ENCODE measurements at regions not wholly inside any gene's neighbourhood (a gene's known extent, or its start where the extent isn't known, plus 50 kb on each side); places are given as distances from the start of the nearest gene placed in this dataset.
"Not testable (repeated sequence)": the region's sequence is repeated elsewhere in the genome, so short reads cannot be mapped to it uniquely, and the experiment has no call there.

DNA sequence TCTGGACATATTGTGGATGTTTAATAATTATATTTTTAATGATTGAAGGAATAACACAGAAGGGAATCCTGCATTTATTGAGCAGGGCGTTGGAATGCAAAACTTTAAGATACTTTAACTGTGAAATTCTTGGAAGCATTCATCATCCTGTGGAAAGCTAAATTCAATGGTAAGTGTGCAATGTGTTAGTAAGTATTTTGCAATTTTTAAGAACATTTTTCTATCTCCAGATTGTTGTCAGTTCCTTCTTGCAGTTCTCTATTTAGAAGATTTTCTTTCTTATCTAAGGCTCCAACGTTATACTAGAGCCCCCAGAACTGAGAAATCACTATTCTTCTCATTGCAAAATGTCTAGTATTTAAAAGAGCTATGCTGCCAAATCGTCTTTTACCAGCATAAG, 132.2 kb upstream of the TSC22D2 start:
- no peak overlapping the region for H3K27ac ChIP-seq (ENCODE audit: low read length)
- H3K4me3 ChIP-seq (ENCODE audit: low read length): no peak overlapping the region
- peaks cover 4% of the 10 kb centered on the region; the same call in 1 of the 2 replicates for H3K4me1 ChIP-seq (ENCODE audit: insufficient read depth, low read length)
- H3K27me3 ChIP-seq (ENCODE audit: insufficient read depth, low read length): no peaks in the 10 kb centered on the region
- H3K9ac ChIP-seq (ENCODE audit: low read depth, low read length): no peak overlapping the region
- H3K9me3 ChIP-seq (ENCODE audit: insufficient read depth, low read depth, low read length): no peaks in the 10 kb centered on the region
- no peaks in the 10 kb centered on the region for H3K36me3 ChIP-seq (ENCODE audit: insufficient read depth, low read depth, low read length)

DNA sequence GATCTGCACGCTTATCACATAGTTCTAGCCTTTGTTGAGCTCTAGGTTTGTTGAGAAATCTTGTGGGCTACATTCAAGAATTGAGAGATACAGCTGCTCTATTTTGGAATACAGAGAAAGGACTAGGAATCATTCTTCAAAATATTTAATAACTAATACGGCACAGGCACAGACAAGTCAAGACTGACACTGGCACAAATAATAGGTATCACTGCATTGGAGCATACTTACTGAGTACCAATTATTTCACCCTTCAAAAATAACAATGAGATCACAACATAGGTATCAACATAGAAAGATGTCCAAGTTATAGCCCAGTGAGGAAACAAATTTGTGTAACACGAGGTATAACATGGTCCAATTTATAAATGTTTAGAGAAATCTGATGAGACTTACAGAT, 133.7 kb upstream of the TSC22D2 start:
- no peaks in the 10 kb centered on the region for H3K27me3 ChIP-seq (ENCODE audit: insufficient read depth, low read length)
- no peaks in the 10 kb centered on the region for H3K36me3 ChIP-seq (ENCODE audit: insufficient read depth, low read depth, low read length)
- H3K4me1 ChIP-seq (ENCODE audit: insufficient read depth, low read length): peaks cover 4% of the 10 kb centered on the region; the same call in 1 of the 2 replicates
- no peaks in the 10 kb centered on the region for H3K9me3 ChIP-seq (ENCODE audit: insufficient read depth, low read depth, low read length)
- H3K9ac ChIP-seq (ENCODE audit: low read depth, low read length): no peak overlapping the region
- no peak overlapping the region for H3K4me3 ChIP-seq (ENCODE audit: low read length)
- H3K27ac ChIP-seq (ENCODE audit: low read length): no peak overlapping the region

DNA sequence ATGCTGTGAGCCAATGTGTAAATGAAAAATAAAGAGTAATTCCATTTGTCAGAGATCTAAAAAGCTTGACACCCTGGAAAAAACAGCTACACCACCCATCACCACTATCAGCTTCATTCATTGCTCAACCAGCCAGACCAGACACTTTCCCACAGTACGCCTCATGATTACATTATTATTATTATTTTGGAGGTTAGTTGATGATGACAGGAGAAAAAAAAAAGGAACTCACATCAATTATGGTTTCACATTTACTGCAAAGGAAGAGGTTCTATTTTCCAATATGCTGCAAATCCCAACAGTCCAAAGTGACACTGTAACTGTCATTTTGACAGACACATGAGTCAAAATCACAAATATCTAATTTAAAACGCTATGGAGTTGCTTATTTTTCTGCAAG, 134.7 kb upstream of the TSC22D2 start:
- H3K27ac ChIP-seq (ENCODE audit: low read length): no peak overlapping the region

GRCh38 chr3:150271591-150271960, 136.5 kb upstream of the TSC22D2 start:
- Histone ChIP-seq H3K4me3 (ENCODE audit: low read length) (no peak overlapping the region), H3K27me3 (ENCODE audit: insufficient read depth, low read length) (no peaks in the 10 kb centered on the region), H3K9ac (ENCODE audit: low read depth, low read length) (no peak overlapping the region), H3K9me3 (ENCODE audit: insufficient read depth, low read depth, low read length) (no peaks in the 10 kb centered on the region), H3K27ac (ENCODE audit: low read length) (no peak overlapping the region), H3K36me3 (ENCODE audit: insufficient read depth, low read depth, low read length) (no peaks in the 10 kb centered on the region), H3K4me1 (ENCODE audit: insufficient read depth, low read length) (no peaks in the 10 kb centered on the region)

More for the DNA sequence above, 134.7 kb upstream of the TSC22D2 start:
- no peak overlapping the region for H3K9ac ChIP-seq (ENCODE audit: low read depth, low read length)
- peaks cover 4% of the 10 kb centered on the region; the same call in 1 of the 2 replicates for H3K4me1 ChIP-seq (ENCODE audit: insufficient read depth, low read length)
- H3K27me3 ChIP-seq (ENCODE audit: insufficient read depth, low read length): no peaks in the 10 kb centered on the region
- H3K36me3 ChIP-seq (ENCODE audit: insufficient read depth, low read depth, low read length): no peaks in the 10 kb centered on the region
- H3K9me3 ChIP-seq (ENCODE audit: insufficient read depth, low read depth, low read length): no peaks in the 10 kb centered on the region
- no peak overlapping the region for H3K4me3 ChIP-seq (ENCODE audit: low read length)

GRCh38 chr3:150270883-150271590, 137.1 kb upstream of the TSC22D2 start:
- Histone ChIP-seq H3K27ac (ENCODE audit: low read length) (no peak overlapping the region), H3K9me3 (ENCODE audit: insufficient read depth, low read depth, low read length) (no peaks in the 10 kb centered on the region), H3K9ac (ENCODE audit: low read depth, low read length) (no peak overlapping the region)

GRCh38 chr3:150270444-150270843, 137.7 kb upstream of the TSC22D2 start:
- H3K9me3 ChIP-seq (ENCODE audit: insufficient read depth, low read depth, low read length); H3K27ac ChIP-seq (ENCODE audit: low read length); H3K27me3 ChIP-seq (ENCODE audit: insufficient read depth, low read length); H3K4me3 ChIP-seq (ENCODE audit: low read length); H3K36me3 ChIP-seq (ENCODE audit: insufficient read depth, low read depth, low read length); H3K4me1 ChIP-seq (ENCODE audit: insufficient read depth, low read length); H3K9ac ChIP-seq (ENCODE audit: low read depth, low read length): not testable (repeated sequence)

More at GRCh38 chr3:150270883-150271590, 137.1 kb upstream of the TSC22D2 start:
- Histone ChIP-seq H3K36me3 (ENCODE audit: insufficient read depth, low read depth, low read length) (no peaks in the 10 kb centered on the region), H3K4me3 (ENCODE audit: low read length) (no peak overlapping the region), H3K27me3 (ENCODE audit: insufficient read depth, low read length) (no peaks in the 10 kb centered on the region), H3K4me1 (ENCODE audit: insufficient read depth, low read length) (no peaks in the 10 kb centered on the region)

GRCh38 chr3:150269526-150269925, 138.6 kb upstream of the TSC22D2 start:
- no peaks in the 10 kb centered on the region for H3K36me3 ChIP-seq (ENCODE audit: insufficient read depth, low read depth, low read length)
- H3K4me1 ChIP-seq (ENCODE audit: insufficient read depth, low read length): no peaks in the 10 kb centered on the region
- H3K27me3 ChIP-seq (ENCODE audit: insufficient read depth, low read length): no peaks in the 10 kb centered on the region
- no peaks in the 10 kb centered on the region for H3K9me3 ChIP-seq (ENCODE audit: insufficient read depth, low read depth, low read length)
- no peak overlapping the region for H3K27ac ChIP-seq (ENCODE audit: low read length)
- H3K4me3 ChIP-seq (ENCODE audit: low read length): no peak overlapping the region
- H3K9ac ChIP-seq (ENCODE audit: low read depth, low read length): no peak overlapping the region

DNA sequence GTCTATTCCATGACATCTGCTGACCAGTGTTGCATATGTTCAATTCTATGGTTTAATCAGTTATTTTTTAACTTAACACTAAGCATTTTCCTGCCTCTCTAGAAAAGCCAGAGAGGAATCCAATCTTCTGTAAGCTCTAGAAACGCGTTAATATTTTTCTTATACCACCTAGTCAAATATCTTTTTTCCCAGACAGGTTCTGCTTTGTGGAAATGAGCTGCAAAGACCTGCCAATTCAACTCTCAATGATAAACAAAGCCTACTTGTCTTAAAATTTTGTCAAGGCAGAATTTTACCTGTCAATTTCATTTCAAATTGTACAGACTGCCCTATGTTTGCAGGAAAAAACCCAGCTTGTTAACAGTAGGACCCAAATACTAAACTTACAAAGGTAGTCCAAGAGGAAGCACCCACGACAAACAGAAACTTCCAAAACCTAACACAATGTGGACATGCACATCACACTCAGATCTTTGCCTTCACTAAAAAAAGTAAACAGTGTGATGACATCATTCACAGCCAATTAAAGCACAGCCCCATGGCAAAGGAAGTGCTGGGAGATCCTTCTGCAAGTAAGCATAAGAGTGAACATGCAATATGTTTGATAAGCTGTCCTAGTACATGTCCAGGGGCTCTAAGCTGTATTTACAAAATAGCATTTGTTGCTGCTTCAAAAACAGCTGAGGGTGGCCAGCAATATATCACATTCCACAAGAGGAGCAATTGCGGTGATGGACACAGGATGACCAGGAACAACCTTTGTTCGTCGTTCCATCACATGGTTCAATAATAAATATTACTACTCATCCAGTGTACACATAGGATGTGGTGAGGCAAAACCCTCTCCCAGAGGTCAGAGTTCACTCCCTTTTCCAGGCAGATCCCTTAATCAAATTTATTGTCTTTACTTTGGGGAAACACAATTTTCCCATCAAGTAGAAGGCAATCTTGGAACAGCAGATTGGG, 139.4 kb upstream of the TSC22D2 start:
- no peak overlapping the region for H3K9ac ChIP-seq (ENCODE audit: low read depth, low read length)
- H3K4me3 ChIP-seq (ENCODE audit: low read length): no peak overlapping the region
- H3K27ac ChIP-seq (ENCODE audit: low read length): no peak overlapping the region

GRCh38 chr3:150267288-150267687, 140.8 kb upstream of the TSC22D2 start:
- no peaks in the 10 kb centered on the region for H3K4me1 ChIP-seq (ENCODE audit: insufficient read depth, low read length)
- H3K36me3 ChIP-seq (ENCODE audit: insufficient read depth, low read depth, low read length): no peaks in the 10 kb centered on the region
- no peak overlapping the region for H3K9ac ChIP-seq (ENCODE audit: low read depth, low read length)
- no peak overlapping the region for H3K4me3 ChIP-seq (ENCODE audit: low read length)
- H3K9me3 ChIP-seq (ENCODE audit: insufficient read depth, low read depth, low read length): no peaks in the 10 kb centered on the region
- no peaks in the 10 kb centered on the region for H3K27me3 ChIP-seq (ENCODE audit: insufficient read depth, low read length)
- no peak overlapping the region for H3K27ac ChIP-seq (ENCODE audit: low read length)

More for the DNA sequence above, 139.4 kb upstream of the TSC22D2 start:
- Histone ChIP-seq H3K9me3 (ENCODE audit: insufficient read depth, low read depth, low read length) (no peaks in the 10 kb centered on the region), H3K36me3 (ENCODE audit: insufficient read depth, low read depth, low read length) (no peaks in the 10 kb centered on the region), H3K4me1 (ENCODE audit: insufficient read depth, low read length) (no peaks in the 10 kb centered on the region), H3K27me3 (ENCODE audit: insufficient read depth, low read length) (no peaks in the 10 kb centered on the region)

GRCh38 chr3:150265305-150265704, 142.8 kb upstream of the TSC22D2 start:
- no peak overlapping the region for H3K9ac ChIP-seq (ENCODE audit: low read depth, low read length)
- H3K27ac ChIP-seq (ENCODE audit: low read length): no peak overlapping the region
- H3K27me3 ChIP-seq (ENCODE audit: insufficient read depth, low read length): no peaks in the 10 kb centered on the region
- no peaks in the 10 kb centered on the region for H3K36me3 ChIP-seq (ENCODE audit: insufficient read depth, low read depth, low read length)
- H3K4me1 ChIP-seq (ENCODE audit: insufficient read depth, low read length): no peaks in the 10 kb centered on the region
- no peaks in the 10 kb centered on the region for H3K9me3 ChIP-seq (ENCODE audit: insufficient read depth, low read depth, low read length)
- no peak overlapping the region for H3K4me3 ChIP-seq (ENCODE audit: low read length)

DNA sequence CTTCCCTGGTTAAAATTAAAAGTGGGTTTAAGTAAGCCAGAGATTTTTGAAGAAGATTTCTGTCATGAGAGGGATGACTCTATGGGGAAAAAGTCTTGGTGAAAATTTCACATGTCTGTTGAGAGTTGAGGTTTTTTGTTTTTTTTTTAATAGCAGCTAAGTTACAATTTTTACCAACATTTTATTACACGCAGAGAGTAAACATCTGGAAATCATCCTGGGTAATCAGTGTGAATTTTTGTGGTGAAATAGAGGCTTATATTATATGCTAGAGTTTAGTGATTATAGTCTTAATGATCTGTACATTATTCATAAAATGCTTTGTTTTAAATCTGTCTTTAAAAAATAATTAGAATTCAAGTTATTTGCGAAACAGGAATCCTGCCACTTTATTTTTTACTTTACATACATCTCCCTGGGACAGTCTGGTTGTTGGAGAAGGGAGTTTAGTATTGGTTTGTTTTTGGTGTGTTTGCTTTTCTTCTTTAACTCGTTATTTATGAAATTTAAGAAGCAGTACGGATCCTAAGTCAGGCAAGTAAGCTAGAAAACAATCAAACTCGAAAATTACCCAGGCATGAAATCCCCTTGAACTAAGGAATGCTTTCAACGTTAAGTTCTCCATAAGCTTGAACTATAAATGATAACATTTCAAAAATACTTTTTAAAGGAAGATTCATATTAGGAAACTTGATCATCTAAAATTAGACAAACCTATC, 143.4 kb upstream of the TSC22D2 start:
- Histone ChIP-seq H3K27me3 (ENCODE audit: insufficient read depth, low read length) (no peaks in the 10 kb centered on the region), H3K36me3 (ENCODE audit: insufficient read depth, low read depth, low read length) (no peaks in the 10 kb centered on the region), H3K27ac (ENCODE audit: low read length) (no peak overlapping the region), H3K4me3 (ENCODE audit: low read length) (no peak overlapping the region), H3K9ac (ENCODE audit: low read depth, low read length) (no peak overlapping the region), H3K9me3 (ENCODE audit: insufficient read depth, low read depth, low read length) (no peaks in the 10 kb centered on the region), H3K4me1 (ENCODE audit: insufficient read depth, low read length) (no peaks in the 10 kb centered on the region)

Data from iPS-20b (cell line).